K562 (cell line): ENCODE measurements at regions not wholly inside any gene's neighbourhood (a gene's known extent, or its start where the extent isn't known, plus 50 kb on each side); places are given as distances from the start of the nearest gene placed in this dataset.

Experiments
- CBFA2T2 ChIP-seq: fragments of 450-650 bp; conservative IDR thresholded peaks from 2 replicates; pipeline ENCODE4 v1.6.1; 2017; ENCODE audit warnings: mild to moderate bottlenecking
- CHCHD3 ChIP-seq: fragments of 250-450 bp; sonication (Bioruptor Pico); IDR thresholded peaks from 2 replicates; pipeline ENCODE4 v2.1.2; 2022; ENCODE audit warnings: mild to moderate bottlenecking
- CTBP1 ChIP-seq: fragments of 450-650 bp; IDR thresholded peaks from 2 replicates; pipeline ENCODE4 v1.6.1; 2016; ENCODE audit warnings: borderline replicate concordance
- ESRRA ChIP-seq: fragments of 450-650 bp; IDR thresholded peaks from 2 replicates; pipeline ENCODE4 v1.6.1; 2014; ENCODE audit warnings: low read depth, mild to moderate bottlenecking, moderate library complexity, borderline replicate concordance
- HEY1 ChIP-seq: fragments of 250-450 bp; sonication (Bioruptor Pico); IDR thresholded peaks from 2 replicates; pipeline ENCODE4 v1.5.0; 2020; ENCODE audit warnings: mild to moderate bottlenecking, moderate library complexity, borderline replicate concordance
- ID3 ChIP-seq, 2 experiments: fragments of 250-450 bp in 1 of 2; fragments of 450-650 bp in 1 of 2; sonication (Bioruptor Pico) in 1 of 2; IDR thresholded peaks; 2 replicates each; pipeline versions ENCODE4 v1.6.1 to v1.8.0; 2016 to 2021; ENCODE audit warnings: mild to moderate bottlenecking in 2 of 2, moderate library complexity in 2 of 2, missing compliant biosample characterization in 1 of 2, missing genetic modification characterization in 1 of 2
- KLF13 ChIP-seq: fragments of 450-650 bp; IDR thresholded peaks from 2 replicates; pipeline ENCODE4 v1.6.1; 2016; ENCODE audit warnings: missing genetic modification characterization, low read depth, mild to moderate bottlenecking, missing compliant biosample characterization, moderate library complexity, borderline replicate concordance
- L3MBTL2 ChIP-seq: fragments of 450-650 bp; IDR thresholded peaks from 2 replicates; pipeline ENCODE4 v1.6.1; 2016; ENCODE audit warnings: mild to moderate bottlenecking, moderate library complexity
- MAZ ChIP-seq, 2 experiments: fragments of 450-650 bp in 1 of 2; sonication (generic) in 1 of 2; formaldehyde crosslinking; IDR thresholded peaks in 1 of 2; conservative IDR thresholded peaks in 1 of 2; 2 replicates each; pipeline versions ENCODE4 v1.4.0 to v1.5.0; 2020; ENCODE audit warnings: mild to moderate bottlenecking in 1 of 2, missing genetic modification reagents in 1 of 2
- MYNN ChIP-seq, 2 experiments: sonication (generic); formaldehyde crosslinking in 1 of 2; IDR thresholded peaks; 2 replicates each; pipeline versions ENCODE4 v1.5.0 to v1.6.1; 2016 to 2020; ENCODE audit warnings: antibody characterized with exemption in 1 of 2, missing genetic modification reagents in 1 of 2
- NR2F6 ChIP-seq: fragments of 450-650 bp; formaldehyde crosslinking; IDR thresholded peaks from 2 replicates; pipeline ENCODE4 v1.4.0; 2020; ENCODE audit warnings: mild to moderate bottlenecking
- PBX2 ChIP-seq, 2 experiments: IDR thresholded peaks in 1 of 2; conservative IDR thresholded peaks in 1 of 2; 2 replicates each; pipeline ENCODE4 v1.6.1; 2016; ENCODE audit warnings: low read depth in 2 of 2, mild to moderate bottlenecking in 1 of 2, missing compliant biosample characterization in 1 of 2, missing genetic modification characterization in 1 of 2, moderate library complexity in 1 of 2
- SMARCA4 ChIP-seq: fragments of 450-650 bp; IDR thresholded peaks from 2 replicates; pipeline ENCODE4 v1.6.1; 2016
- SUPT5H ChIP-seq: fragments of 450-650 bp; IDR thresholded peaks from 2 replicates; pipeline ENCODE4 v1.6.1; 2016
- ZNF197 ChIP-seq: fragments of 200-800 bp; sonication (Bioruptor generic); IDR thresholded peaks from 2 replicates; pipeline ENCODE4 v1.6.1; 2016; ENCODE audit warnings: low read depth, missing genetic modification characterization, missing compliant biosample characterization
- ZNF395 ChIP-seq: fragments of 200-800 bp; sonication (Bioruptor generic); IDR thresholded peaks from 2 replicates; pipeline ENCODE4 v1.6.1; 2017; ENCODE audit warnings: missing genetic modification characterization, missing compliant biosample characterization
- ZNF592 ChIP-seq: fragments of 450-650 bp; IDR thresholded peaks from 2 replicates; pipeline ENCODE4 v1.6.1; 2017; ENCODE audit warnings: antibody characterized with exemption, mild to moderate bottlenecking

GRCh38 chr6:15901141-15902115 lies 227.5 kb upstream of the MYLIP start (continued):
- TF ChIP-seq ZNF592: peak; percentile 90
- no peak for TF ChIP-seq ID3 (CRISPR knock-in tag; IDR thresholded peaks at IDR 0.05)
- TF ChIP-seq ID3 (tag; IDR thresholded peaks at IDR 0.05): peak; percentile 40; the same call in 1 of the 2 replicates
- peak; percentile 39 for TF ChIP-seq CTBP1
- TF ChIP-seq L3MBTL2: peak; percentile 73
- TF ChIP-seq ESRRA: peak; percentile 50; the same call in 1 of the 2 replicates
- TF ChIP-seq PBX2 (CRISPR knock-in tag; IDR thresholded peaks at IDR 0.05; ENCODE audit: low read depth): no peak
- no peak for TF ChIP-seq PBX2 (tag; conservative IDR thresholded peaks at IDR 0.05; ENCODE audit: low read depth)
- TF ChIP-seq MYNN (IDR thresholded peaks at IDR 0.05): no peak
- no peak for TF ChIP-seq MYNN (CRISPR knock-in tag; IDR thresholded peaks at IDR 0.05)
- TF ChIP-seq ZNF395 (CRISPR knock-in tag): peak; percentile 12; the same call in 1 of the 2 replicates
- 0 out of 2 replicates have a peak, but pooled peaks have one; percentile 3 for TF ChIP-seq KLF13 (tag)
- no peak for TF ChIP-seq SUPT5H
- no peak for TF ChIP-seq HEY1 (CRISPR knock-in tag)
- TF ChIP-seq SMARCA4: peak; percentile 34
- no peak for TF ChIP-seq CHCHD3 (CRISPR knock-in tag)
- TF ChIP-seq NR2F6 (CRISPR knock-in tag): peak; percentile 32; the same call in 1 of the 2 replicates
- TF ChIP-seq ZNF197: 0 out of 2 replicates have a peak, but pooled peaks have one; percentile 7
- peak; percentile 51 for TF ChIP-seq CBFA2T2
- peak; percentile 42 to 43; a peak in 1 of 4 replicates for TF ChIP-seq MAZ (CRISPR knock-in tag; conservative IDR thresholded peaks at IDR 0.05 in 1 of 2, IDR thresholded peaks at IDR 0.05 in 1 of 2)
